22Rv1 (cell line): ENCODE measurements at regions not wholly inside any gene's neighbourhood (a gene's known extent, or its start where the extent isn't known, plus 50 kb on each side); places are given as distances from the start of the nearest gene placed in this dataset.

Experiments used
- CTCF ChIP-seq: fragments of 450-650 bp; IDR thresholded peaks from 2 replicates; pipeline ENCODE4 v1.5.1; 2017; ENCODE audit warnings: mild to moderate bottlenecking
- ZFX ChIP-seq: fragments of 450-650 bp; IDR thresholded peaks from 2 replicates; pipeline ENCODE4 v1.6.1; 2017; ENCODE audit warnings: antibody characterized with exemption, borderline replicate concordance

DNA sequence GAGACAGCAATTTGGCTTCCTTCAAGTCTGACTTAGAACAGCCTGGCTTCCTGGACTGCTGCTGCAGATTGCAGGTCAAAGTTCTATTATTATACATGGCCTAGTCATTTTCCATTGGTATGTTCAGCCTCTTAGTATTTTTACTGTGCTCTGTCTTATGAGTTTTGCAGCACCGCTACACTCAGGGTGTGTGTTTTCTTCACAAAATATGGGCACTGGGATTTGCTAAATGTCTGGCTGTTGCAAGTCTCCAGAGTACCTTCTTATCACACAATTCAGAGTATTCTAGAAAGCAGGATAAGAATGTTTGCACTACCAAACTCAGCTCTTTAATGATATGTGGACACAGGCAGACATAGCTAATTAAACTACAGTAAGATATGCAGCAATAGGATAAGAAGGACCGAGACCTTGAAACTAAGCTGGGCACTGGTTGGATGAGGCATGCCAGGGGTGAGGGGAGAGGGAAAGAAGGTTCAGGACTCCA, 203.0 kb upstream of the PDZRN3 start:
- TF ChIP-seq CTCF (no peak), ZFX (no peak)
